HPDE6-E6E7 (cell line): ENCODE measurements at regions not wholly inside any gene's neighbourhood (a gene's known extent, or its start where the extent isn't known, plus 50 kb on each side); places are given as distances from the start of the nearest gene placed in this dataset.

ENCODE experiments used
- DNase-seq: peaks from one replicate; pipeline ENCODE4 v3.0.0; 2011; ENCODE audit warnings: missing footprints; ENCODE audit errors: extremely low spot score

- no peak for DNase-seq
Observed at GRCh38 chr2:94939349-94939748, 68.1 kb downstream of the TEKT4 start.

DNA sequence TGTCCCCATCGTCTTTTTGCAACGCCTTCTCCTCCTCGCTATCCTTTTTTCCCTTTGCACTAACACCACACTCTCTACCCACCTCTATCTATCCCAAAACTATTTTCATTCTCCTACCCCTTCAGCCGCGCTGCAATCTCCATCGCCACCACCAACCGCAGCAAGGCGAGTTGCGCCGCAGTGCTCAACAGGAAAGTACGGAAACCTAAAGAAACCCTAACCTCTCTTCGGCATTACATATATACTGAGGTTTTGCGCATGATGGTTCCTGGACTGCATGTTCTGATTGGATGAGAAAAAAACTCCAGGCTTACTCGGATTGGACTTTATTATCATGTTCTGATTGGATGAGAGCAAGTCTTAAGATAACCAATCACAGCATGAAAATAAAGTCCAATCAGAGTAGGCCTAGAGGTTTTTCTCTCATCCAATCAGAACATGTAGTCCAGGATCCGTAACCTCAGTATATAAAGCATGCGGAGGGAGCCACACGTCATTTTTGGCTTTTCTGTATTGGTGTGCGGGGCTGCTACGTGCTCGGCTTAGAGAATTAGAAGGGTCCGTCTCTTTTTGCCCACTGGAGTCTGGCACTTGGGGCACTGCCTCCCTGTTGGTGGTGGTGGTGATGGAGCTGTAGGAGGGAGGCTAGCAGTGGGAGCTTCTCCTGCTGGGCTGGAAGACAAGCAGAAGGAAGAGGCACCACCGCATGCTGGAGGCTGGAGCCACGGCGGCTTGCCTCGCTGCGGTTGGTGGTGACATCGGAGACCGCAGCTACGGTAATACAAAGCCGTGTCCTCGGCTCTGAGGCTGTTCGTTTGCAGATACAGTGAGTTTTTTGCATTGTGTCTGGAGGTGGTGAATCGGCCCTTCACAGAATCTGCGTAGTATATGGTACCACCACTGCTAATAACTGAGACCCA lies 76.1 kb downstream of the TEKT4 start:
- no peak for DNase-seq

DNA sequence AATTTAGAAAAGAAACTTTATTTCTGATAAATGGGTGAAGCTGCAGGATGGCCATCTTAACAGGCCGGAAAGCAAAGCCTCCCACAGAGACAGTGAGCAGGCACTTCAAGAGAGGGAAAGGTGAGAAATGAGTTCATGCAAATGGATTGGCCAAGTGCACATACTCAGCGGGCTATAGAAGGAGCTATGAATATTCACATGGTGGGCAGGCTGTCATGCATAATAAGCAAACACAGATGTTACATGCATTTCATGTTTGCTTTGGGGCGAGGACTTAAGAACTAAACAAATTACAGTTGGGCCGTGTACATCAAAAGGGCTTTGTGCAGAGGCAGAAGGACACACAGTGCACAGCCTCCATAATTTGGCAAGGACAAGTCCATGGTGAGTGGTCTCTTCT lies 69.8 kb upstream of the MAL start:
- no peak for DNase-seq

DNA sequence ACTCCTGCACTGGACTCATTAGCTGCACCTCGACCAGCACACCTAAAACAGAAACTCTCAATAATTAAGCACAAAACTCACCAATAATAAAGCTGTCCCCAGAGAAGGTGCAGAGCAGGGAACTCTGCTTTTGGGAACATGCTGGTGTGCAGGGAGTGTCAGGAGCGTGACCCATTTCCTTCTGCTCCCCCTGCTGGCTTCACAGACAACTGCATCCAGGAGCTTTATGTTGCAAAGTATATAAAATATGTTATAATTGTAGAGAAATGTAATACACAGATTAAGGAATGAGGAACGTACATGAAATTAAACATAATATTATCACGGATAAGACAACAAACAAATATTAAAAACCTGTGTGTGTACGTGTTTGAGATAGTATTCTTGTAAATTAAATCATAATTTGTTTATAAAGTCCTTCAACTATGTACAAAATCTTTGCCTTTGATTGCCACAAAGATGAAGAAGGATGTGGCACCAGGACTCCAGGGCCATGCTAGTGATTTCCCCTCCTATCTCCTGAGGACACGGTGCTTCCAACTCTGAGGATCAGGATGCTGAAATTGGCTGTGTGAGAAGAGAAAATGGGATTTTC lies 68.6 kb upstream of the MAL start:
- peak; percentile 44 for DNase-seq

DNA sequence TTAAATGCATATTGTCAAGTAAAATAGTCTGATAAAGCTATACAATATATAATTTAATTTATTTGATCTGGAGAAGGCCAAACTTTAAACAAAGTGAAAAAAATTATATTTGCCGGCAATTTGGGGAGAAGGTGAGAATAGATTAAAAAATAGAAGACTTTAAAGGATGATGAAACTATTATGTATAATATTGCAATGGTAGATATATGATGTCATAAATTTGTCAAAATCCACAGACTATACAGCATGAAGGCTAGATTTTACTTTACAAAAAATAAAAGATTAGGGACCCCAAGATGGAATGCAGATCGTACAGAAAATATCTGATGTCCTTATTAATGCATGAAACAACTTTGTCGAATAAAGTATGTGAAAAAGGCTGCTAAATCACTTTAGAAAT lies 67.3 kb upstream of the MAL start:
- no peak for DNase-seq

DNA sequence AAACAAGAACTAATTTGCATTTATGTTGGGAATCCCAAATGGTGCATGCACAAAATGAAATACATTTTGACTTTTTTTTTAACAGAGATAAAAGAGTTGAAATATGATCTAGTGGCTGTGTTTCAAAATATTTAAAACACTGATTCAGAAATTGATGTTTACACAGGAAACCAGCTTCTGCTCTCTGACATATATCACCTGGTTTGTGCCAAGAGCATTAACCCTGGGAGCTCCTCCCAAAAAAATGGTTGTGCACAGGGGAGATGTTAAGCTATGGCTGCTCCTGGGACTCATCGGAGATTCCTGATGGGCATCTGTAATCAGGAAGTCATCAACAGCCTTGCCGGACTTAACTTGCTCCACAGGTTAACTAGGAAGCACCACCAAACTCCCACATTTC lies 65.2 kb upstream of the MAL start:
- DNase-seq, result no peak

GRCh38 chr2:94960751-94961150 lies 64.8 kb upstream of the MAL start:
- no peak for DNase-seq

- no peak for DNase-seq
Observed at GRCh38 chr2:94964193-94964592, 61.3 kb upstream of the MAL start.

DNA sequence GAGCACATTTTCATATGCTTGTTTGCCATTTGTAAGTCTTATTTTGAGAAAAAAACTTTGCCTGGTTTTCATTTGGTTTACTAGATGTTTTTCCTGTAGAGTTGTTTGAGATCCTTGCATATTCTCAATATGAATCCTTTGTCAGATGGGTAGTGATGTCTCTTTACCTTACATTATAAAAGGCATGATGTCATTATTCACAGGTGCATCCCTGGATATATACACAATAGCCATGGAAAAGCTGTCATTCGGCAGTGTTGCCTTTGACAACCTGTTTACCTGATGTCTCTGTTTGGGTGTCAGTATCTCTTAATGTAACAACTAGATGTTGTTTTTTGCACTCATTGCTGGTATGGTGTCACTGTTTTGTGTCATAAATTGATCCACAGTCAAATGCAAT lies 58.8 kb upstream of the MAL start:
- DNase-seq, result no peak

GRCh38 chr2:94970353-94970752 lies 55.2 kb upstream of the MAL start:
- DNase-seq, result no peak
